Endothelial cell (in vitro differentiated cells): ENCODE measurements at regions not wholly inside any gene's neighbourhood (a gene's known extent, or its start where the extent isn't known, plus 50 kb on each side); places are given as distances from the start of the nearest gene placed in this dataset.

Source experiments
- DNase-seq: peaks from one replicate; pipeline ENCODE4 v3.0.0; 2021; ENCODE audit warnings: low spot score
- H3K27ac Mint-ChIP-seq: one replicate; pipeline ENCODE4 v1.8.0; 2021; ENCODE audit warnings: mixed read lengths, inconsistent platforms; ENCODE audit not compliant: unreplicated experiment
- H3K27me3 Mint-ChIP-seq: one replicate; pipeline ENCODE4 v1.8.0; 2021; ENCODE audit warnings: mild to moderate bottlenecking, moderate library complexity, mixed read lengths, inconsistent platforms; ENCODE audit not compliant: unreplicated experiment
- H3K36me3 Mint-ChIP-seq: one replicate; pipeline ENCODE4 v1.8.0; 2021; ENCODE audit warnings: mild to moderate bottlenecking, low read depth, mixed read lengths, inconsistent platforms; ENCODE audit not compliant: unreplicated experiment
- H3K4me1 Mint-ChIP-seq: one replicate; pipeline ENCODE4 v1.8.0; 2021; ENCODE audit warnings: mild to moderate bottlenecking, mixed read lengths, inconsistent platforms; ENCODE audit not compliant: unreplicated experiment
- H3K4me3 Mint-ChIP-seq: one replicate; pipeline ENCODE4 v1.8.0; 2021; ENCODE audit warnings: mild to moderate bottlenecking, mixed read lengths, inconsistent platforms; ENCODE audit not compliant: unreplicated experiment
- H3K9me3 Mint-ChIP-seq: one replicate; pipeline ENCODE4 v1.8.0; 2021; ENCODE audit warnings: mixed read lengths, inconsistent platforms; ENCODE audit not compliant: unreplicated experiment
- TF ChIP-seq, protein P1 (sequence below): fragments of 200-600 bp; sonication (generic); IDR thresholded peaks from one replicate; pipeline ENCODE4 v1.5.0; 2021; ENCODE audit warnings: antibody characterized with exemption; ENCODE audit not compliant: unreplicated experiment

- peaks cover 8% of the 10 kb centered on the region for H3K4me1 Mint-ChIP-seq
- no peaks in the 10 kb centered on the region for H3K9me3 Mint-ChIP-seq
- H3K27me3 Mint-ChIP-seq: no peaks in the 10 kb centered on the region
- H3K36me3 Mint-ChIP-seq: no peaks in the 10 kb centered on the region
- DNase-seq: no peak
- H3K27ac Mint-ChIP-seq: no peak overlapping the region
- TF ChIP-seq, protein P1, sequence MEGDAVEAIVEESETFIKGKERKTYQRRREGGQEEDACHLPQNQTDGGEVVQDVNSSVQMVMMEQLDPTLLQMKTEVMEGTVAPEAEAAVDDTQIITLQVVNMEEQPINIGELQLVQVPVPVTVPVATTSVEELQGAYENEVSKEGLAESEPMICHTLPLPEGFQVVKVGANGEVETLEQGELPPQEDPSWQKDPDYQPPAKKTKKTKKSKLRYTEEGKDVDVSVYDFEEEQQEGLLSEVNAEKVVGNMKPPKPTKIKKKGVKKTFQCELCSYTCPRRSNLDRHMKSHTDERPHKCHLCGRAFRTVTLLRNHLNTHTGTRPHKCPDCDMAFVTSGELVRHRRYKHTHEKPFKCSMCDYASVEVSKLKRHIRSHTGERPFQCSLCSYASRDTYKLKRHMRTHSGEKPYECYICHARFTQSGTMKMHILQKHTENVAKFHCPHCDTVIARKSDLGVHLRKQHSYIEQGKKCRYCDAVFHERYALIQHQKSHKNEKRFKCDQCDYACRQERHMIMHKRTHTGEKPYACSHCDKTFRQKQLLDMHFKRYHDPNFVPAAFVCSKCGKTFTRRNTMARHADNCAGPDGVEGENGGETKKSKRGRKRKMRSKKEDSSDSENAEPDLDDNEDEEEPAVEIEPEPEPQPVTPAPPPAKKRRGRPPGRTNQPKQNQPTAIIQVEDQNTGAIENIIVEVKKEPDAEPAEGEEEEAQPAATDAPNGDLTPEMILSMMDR: no peak
- no peak overlapping the region for H3K4me3 Mint-ChIP-seq
Measured at GRCh38 chr9:104258296-104259011, 164.3 kb downstream of the SMC2 start.

- Mint-ChIP-seq H3K36me3 (no peaks in the 10 kb centered on the region), H3K4me1 (peaks cover 8% of the 10 kb centered on the region), H3K27me3 (no peaks in the 10 kb centered on the region), H3K4me3 (no peak overlapping the region), H3K9me3 (no peaks in the 10 kb centered on the region), H3K27ac (no peak overlapping the region)
- TF ChIP-seq, protein P1: no peak
- DNase-seq: no peak
Measured at GRCh38 chr9:104260004-104260403, 165.9 kb downstream of the SMC2 start.

DNA sequence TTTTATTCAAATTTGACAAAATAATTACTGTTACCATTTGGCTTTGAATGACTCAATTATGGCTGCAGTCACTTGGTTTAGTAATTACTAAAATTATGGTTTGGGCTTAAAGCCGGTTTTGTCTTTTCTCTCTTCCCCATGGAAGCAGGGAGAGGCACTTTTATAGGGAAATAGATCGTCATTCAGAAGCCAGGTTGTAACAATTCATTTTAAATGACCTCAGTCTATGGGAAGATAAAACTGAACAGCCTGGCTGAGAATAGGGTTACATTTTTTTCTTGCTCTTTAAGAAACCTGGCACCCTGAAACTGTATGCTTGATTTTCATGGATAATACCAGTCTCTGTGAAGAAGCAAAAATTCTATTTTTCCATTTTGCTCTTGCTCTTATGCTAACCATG is 169.8 kb downstream of the SMC2 start:
- Mint-ChIP-seq H3K9me3 (no peaks in the 10 kb centered on the region), H3K4me3 (no peak overlapping the region), H3K36me3 (no peaks in the 10 kb centered on the region), H3K4me1 (peaks cover under 1% of the 10 kb centered on the region), H3K27ac (no peak overlapping the region), H3K27me3 (no peaks in the 10 kb centered on the region)
- TF ChIP-seq, protein P1: no peak
- DNase-seq: no peak

DNA sequence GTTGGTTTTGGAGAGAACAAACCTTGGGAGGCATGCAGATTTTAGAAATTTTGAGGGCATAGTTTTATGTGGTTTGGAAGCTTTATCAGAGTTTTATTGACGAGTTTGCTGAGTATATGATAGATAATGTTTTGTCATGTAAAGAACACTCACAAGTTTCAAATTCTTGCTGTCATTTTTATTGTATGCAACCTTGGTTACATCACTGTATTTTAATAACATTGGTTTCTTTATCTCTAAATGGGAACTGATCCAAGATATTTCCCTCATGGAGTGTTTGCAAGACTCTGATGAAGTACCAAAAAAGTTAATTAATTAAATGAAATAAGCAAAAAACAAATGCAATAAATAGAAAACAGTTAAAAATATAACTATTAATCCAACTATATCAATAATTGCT is 170.3 kb downstream of the SMC2 start:
- no peak overlapping the region for H3K4me3 Mint-ChIP-seq
- DNase-seq: no peak
- TF ChIP-seq, protein P1: no peak
- no peak overlapping the region for H3K27ac Mint-ChIP-seq
- H3K36me3 Mint-ChIP-seq: no peaks in the 10 kb centered on the region
- no peaks in the 10 kb centered on the region for H3K4me1 Mint-ChIP-seq
- no peaks in the 10 kb centered on the region for H3K9me3 Mint-ChIP-seq
- no peaks in the 10 kb centered on the region for H3K27me3 Mint-ChIP-seq

DNA sequence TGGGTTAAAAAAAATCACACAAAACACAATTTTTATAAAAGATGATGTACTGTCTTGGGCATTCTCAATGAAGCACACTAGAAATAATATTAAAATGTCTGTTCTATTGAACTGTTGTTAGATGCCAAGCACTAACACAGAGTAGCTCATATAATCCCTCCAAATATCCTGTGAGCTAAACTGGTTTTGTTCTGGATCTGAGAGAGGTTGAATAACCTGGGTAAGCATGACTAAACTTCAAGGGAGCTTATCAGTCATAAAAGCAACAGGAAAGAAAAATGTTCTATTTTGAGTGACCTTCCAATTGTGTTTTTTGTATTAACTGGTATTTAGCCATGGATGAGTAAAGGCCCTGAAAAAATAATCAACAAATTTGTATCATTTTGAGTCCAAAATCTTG is 175.3 kb downstream of the SMC2 start:
- Mint-ChIP-seq H3K4me3 (no peak overlapping the region), H3K27ac (no peak overlapping the region), H3K36me3 (no peaks in the 10 kb centered on the region), H3K4me1 (no peaks in the 10 kb centered on the region), H3K27me3 (no peaks in the 10 kb centered on the region), H3K9me3 (no peaks in the 10 kb centered on the region)
- TF ChIP-seq, protein P1: no peak
- no peak for DNase-seq
